ENCODE measurements at regions not wholly inside any gene's neighbourhood (a gene's known extent, or its start where the extent isn't known, plus 50 kb on each side); places are given as distances from the start of the nearest gene placed in this dataset.

GRCh38 chrX:95383778-95384177, 1300.9 kb upstream of the DIAPH2 start:
- no peak overlapping the region for H3K4me3 ChIP-seq (ENCODE audit: low read length)
- no peak overlapping the region for H2AFZ ChIP-seq (ENCODE audit: low read depth, low read length)
- H3K9me3 ChIP-seq (ENCODE audit: insufficient read depth, low read length): no peaks in the 10 kb centered on the region
- H3K79me2 ChIP-seq (ENCODE audit: low read length): no peaks in the 10 kb centered on the region
- no peak overlapping the region for H3K27ac ChIP-seq (ENCODE audit: low read length)
- no peaks in the 10 kb centered on the region for H3K4me1 ChIP-seq (ENCODE audit: low read length)
- H3K9ac ChIP-seq (ENCODE audit: low read length): no peak overlapping the region
- no peaks in the 10 kb centered on the region for H3K36me3 ChIP-seq (replicated peaks; ENCODE audit: low read depth, low read length)
- no peaks in the 10 kb centered on the region for H4K20me1 ChIP-seq (ENCODE audit: insufficient read depth, low read length)
- no peaks in the 10 kb centered on the region for H3K27me3 ChIP-seq (ENCODE audit: low read depth, low read length)
- TF ChIP-seq, protein P1, sequence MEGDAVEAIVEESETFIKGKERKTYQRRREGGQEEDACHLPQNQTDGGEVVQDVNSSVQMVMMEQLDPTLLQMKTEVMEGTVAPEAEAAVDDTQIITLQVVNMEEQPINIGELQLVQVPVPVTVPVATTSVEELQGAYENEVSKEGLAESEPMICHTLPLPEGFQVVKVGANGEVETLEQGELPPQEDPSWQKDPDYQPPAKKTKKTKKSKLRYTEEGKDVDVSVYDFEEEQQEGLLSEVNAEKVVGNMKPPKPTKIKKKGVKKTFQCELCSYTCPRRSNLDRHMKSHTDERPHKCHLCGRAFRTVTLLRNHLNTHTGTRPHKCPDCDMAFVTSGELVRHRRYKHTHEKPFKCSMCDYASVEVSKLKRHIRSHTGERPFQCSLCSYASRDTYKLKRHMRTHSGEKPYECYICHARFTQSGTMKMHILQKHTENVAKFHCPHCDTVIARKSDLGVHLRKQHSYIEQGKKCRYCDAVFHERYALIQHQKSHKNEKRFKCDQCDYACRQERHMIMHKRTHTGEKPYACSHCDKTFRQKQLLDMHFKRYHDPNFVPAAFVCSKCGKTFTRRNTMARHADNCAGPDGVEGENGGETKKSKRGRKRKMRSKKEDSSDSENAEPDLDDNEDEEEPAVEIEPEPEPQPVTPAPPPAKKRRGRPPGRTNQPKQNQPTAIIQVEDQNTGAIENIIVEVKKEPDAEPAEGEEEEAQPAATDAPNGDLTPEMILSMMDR (IDR thresholded peaks at IDR 0.05; ENCODE audit: low read depth, low read length): no peak
- no peak for TF ChIP-seq EZH2phosphoT487 (IDR thresholded peaks at IDR 0.05; ENCODE audit: low read depth)
- H3K4me2 ChIP-seq (ENCODE audit: low read length): no peak overlapping the region

- no peak overlapping the region for H3K9ac ChIP-seq (ENCODE audit: low read length)
- no peak overlapping the region for H3K4me3 ChIP-seq (ENCODE audit: low read length)
- TF ChIP-seq, protein P1 (IDR thresholded peaks at IDR 0.05; ENCODE audit: low read depth, low read length): no peak
- TF ChIP-seq EZH2phosphoT487 (IDR thresholded peaks at IDR 0.05; ENCODE audit: low read depth): no peak
- H4K20me1 ChIP-seq (ENCODE audit: insufficient read depth, low read length): no peaks in the 10 kb centered on the region
- H3K4me2 ChIP-seq (ENCODE audit: low read length): no peak overlapping the region
- H3K9me3 ChIP-seq (ENCODE audit: insufficient read depth, low read length): no peaks in the 10 kb centered on the region
- H3K79me2 ChIP-seq (ENCODE audit: low read length): no peaks in the 10 kb centered on the region
- H3K27ac ChIP-seq (ENCODE audit: low read length): no peak overlapping the region
- no peak overlapping the region for H2AFZ ChIP-seq (ENCODE audit: low read depth, low read length)
- H3K27me3 ChIP-seq (ENCODE audit: low read depth, low read length): no peaks in the 10 kb centered on the region
- no peaks in the 10 kb centered on the region for H3K36me3 ChIP-seq (replicated peaks; ENCODE audit: low read depth, low read length)
- no peaks in the 10 kb centered on the region for H3K4me1 ChIP-seq (ENCODE audit: low read length)
These were observed 1257.3 kb upstream of the DIAPH2 start for GRCh38 chrX:95427389-95427788.

DNA sequence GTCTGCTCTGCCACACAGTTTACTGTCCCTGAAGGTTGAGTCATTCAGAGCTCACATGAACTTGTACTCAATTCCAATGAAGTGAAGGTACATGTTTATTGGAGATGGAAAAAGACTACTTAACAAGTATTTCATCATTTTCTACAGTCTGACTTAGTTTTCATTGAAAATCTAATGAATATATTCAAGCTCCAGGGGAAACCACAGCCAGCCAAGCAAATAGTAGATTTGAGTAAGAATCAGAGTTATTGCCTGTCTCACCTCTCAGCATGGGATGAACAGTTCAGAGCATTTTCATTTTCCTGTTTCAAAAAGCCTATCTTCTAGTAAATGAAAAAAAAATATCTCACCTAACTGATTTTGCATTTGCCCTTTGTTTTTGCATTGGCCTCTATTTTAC, 1249.4 kb upstream of the DIAPH2 start:
- Histone ChIP-seq H3K27ac (ENCODE audit: low read length) (no peak overlapping the region), H3K9ac (ENCODE audit: low read length) (no peak overlapping the region), H3K4me3 (ENCODE audit: low read length) (no peak overlapping the region), H4K20me1 (ENCODE audit: insufficient read depth, low read length) (no peaks in the 10 kb centered on the region), H3K79me2 (ENCODE audit: low read length) (no peaks in the 10 kb centered on the region), H3K9me3 (ENCODE audit: insufficient read depth, low read length) (no peaks in the 10 kb centered on the region), H3K27me3 (ENCODE audit: low read depth, low read length) (no peaks in the 10 kb centered on the region), H2AFZ (ENCODE audit: low read depth, low read length) (no peak overlapping the region), H3K4me1 (ENCODE audit: low read length) (peaks cover 9% of the 10 kb centered on the region), H3K36me3 (replicated peaks; ENCODE audit: low read depth, low read length) (no peaks in the 10 kb centered on the region), H3K4me2 (ENCODE audit: low read length) (no peak overlapping the region)
- TF ChIP-seq, protein P1 (IDR thresholded peaks at IDR 0.05; ENCODE audit: low read depth, low read length): no peak
- TF ChIP-seq EZH2phosphoT487 (IDR thresholded peaks at IDR 0.05; ENCODE audit: low read depth): no peak

DNA sequence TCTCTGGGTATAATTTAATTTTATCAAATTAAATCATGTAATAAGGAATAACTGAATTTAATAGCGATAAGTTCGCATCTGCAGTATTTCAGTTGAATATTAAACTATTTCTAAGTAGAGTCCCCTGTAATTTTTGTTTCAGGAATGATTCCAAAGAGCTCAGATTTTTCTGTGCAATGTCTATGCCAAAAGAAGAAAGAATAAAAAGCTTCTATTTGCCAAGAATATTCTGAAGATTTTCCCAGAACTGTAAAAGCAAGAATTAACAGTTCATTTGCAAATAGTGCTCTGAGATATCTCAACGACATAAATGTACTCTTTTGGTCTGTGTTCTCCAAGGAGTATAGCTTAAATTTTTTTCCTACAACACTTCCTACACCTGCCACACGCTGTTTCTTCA, 1242.8 kb upstream of the DIAPH2 start:
- Histone ChIP-seq H3K4me2 (ENCODE audit: low read length) (no peak overlapping the region), H3K9ac (ENCODE audit: low read length) (no peak overlapping the region), H3K4me3 (ENCODE audit: low read length) (no peak overlapping the region), H3K4me1 (ENCODE audit: low read length) (no peaks in the 10 kb centered on the region), H3K79me2 (ENCODE audit: low read length) (no peaks in the 10 kb centered on the region), H3K27me3 (ENCODE audit: low read depth, low read length) (no peaks in the 10 kb centered on the region), H4K20me1 (ENCODE audit: insufficient read depth, low read length) (no peaks in the 10 kb centered on the region), H2AFZ (ENCODE audit: low read depth, low read length) (no peak overlapping the region), H3K36me3 (replicated peaks; ENCODE audit: low read depth, low read length) (no peaks in the 10 kb centered on the region), H3K9me3 (ENCODE audit: insufficient read depth, low read length) (no peaks in the 10 kb centered on the region), H3K27ac (ENCODE audit: low read length) (no peak overlapping the region)
- TF ChIP-seq, protein P1 (IDR thresholded peaks at IDR 0.05; ENCODE audit: low read depth, low read length): no peak
- TF ChIP-seq EZH2phosphoT487 (IDR thresholded peaks at IDR 0.05; ENCODE audit: low read depth): no peak
